Dermis microvascular lymphatic vessel endothelial cell (primary cell): ENCODE measurements at regions not wholly inside any gene's neighbourhood (a gene's known extent, or its start where the extent isn't known, plus 50 kb on each side); places are given as distances from the start of the nearest gene placed in this dataset.
A peak's percentile ranks its signal among the peaks of the same experiment; 100 is the strongest.

ENCODE experiments used
- DNase-seq, 2 donors: peaks; one replicate each; pipeline versions ENCODE4 v3.0.0 to v3.0.0-alpha.2; 2010; ENCODE audit warnings: low read depth in 2 of 2

- DNase-seq = no peak
These were observed 554.9 kb downstream of the PRELID2 start for GRCh38 chr5:145280214-145280613.

- no peak for DNase-seq
These were observed 574.5 kb downstream of the PRELID2 start for GRCh38 chr5:145260670-145261069.

- no peak for DNase-seq
These were observed 587.4 kb downstream of the PRELID2 start for GRCh38 chr5:145247745-145248040.

GRCh38 chr5:145246961-145247744 is 588.0 kb downstream of the PRELID2 start:
- no peak for DNase-seq

- DNase-seq = no peak
These were observed 588.8 kb downstream of the PRELID2 start for GRCh38 chr5:145246379-145246778.

GRCh38 chr5:145245354-145245753 is 589.8 kb downstream of the PRELID2 start:
- DNase-seq = peak in 1 of 2 donors; percentile 43

- peak; percentile 6 to 38 for DNase-seq
These were observed 590.4 kb downstream of the PRELID2 start for GRCh38 chr5:145244788-145245187.

- DNase-seq = no peak
These were observed 590.9 kb downstream of the PRELID2 start for GRCh38 chr5:145244251-145244650.

GRCh38 chr5:145243016-145243415 is 592.1 kb downstream of the PRELID2 start:
- DNase-seq = no peak

- no peak for DNase-seq
These were observed 592.6 kb downstream of the PRELID2 start for GRCh38 chr5:145242551-145242950.

GRCh38 chr5:145237843-145238242 is 597.3 kb downstream of the PRELID2 start:
- DNase-seq = peak; percentile 72 to 83

- DNase-seq = no peak
These were observed 598.2 kb downstream of the PRELID2 start for GRCh38 chr5:145236983-145237382.

- DNase-seq = no peak
These were observed 599.0 kb downstream of the PRELID2 start for GRCh38 chr5:145236127-145236526.

- no peak for DNase-seq
These were observed 601.7 kb downstream of the PRELID2 start for GRCh38 chr5:145233461-145233860.

GRCh38 chr5:145230781-145231180 is 604.4 kb downstream of the PRELID2 start:
- DNase-seq = no peak

GRCh38 chr5:145228564-145228963 is 606.6 kb downstream of the PRELID2 start:
- DNase-seq = no peak

- no peak for DNase-seq
These were observed 607.3 kb downstream of the PRELID2 start for GRCh38 chr5:145227881-145228280.

- DNase-seq = no peak
These were observed 608.4 kb downstream of the PRELID2 start for GRCh38 chr5:145226726-145227125.

- no peak for DNase-seq
These were observed 609.6 kb downstream of the PRELID2 start for GRCh38 chr5:145225529-145225928.

GRCh38 chr5:145223582-145223981 is 611.6 kb downstream of the PRELID2 start:
- no peak for DNase-seq

- DNase-seq = no peak
These were observed 612.5 kb downstream of the PRELID2 start for GRCh38 chr5:145222622-145223021.

- no peak for DNase-seq
These were observed 613.7 kb downstream of the PRELID2 start for GRCh38 chr5:145221416-145221815.

- DNase-seq = no peak
These were observed 614.7 kb downstream of the PRELID2 start for GRCh38 chr5:145220481-145220880.

- DNase-seq = no peak
These were observed 616.2 kb downstream of the PRELID2 start for GRCh38 chr5:145218982-145219381.
